ENCODE measurements at regions not wholly inside any gene's neighbourhood (a gene's known extent, or its start where the extent isn't known, plus 50 kb on each side); places are given as distances from the start of the nearest gene placed in this dataset.
"Not testable (repeated sequence)": the region's sequence is repeated elsewhere in the genome, so short reads cannot be mapped to it uniquely, and the experiment has no call there.

- Histone ChIP-seq H3K9ac (ENCODE audit: low read length) (no peak overlapping the region), H3K27ac (ENCODE audit: low read depth, low read length) (no peak overlapping the region), H3K9me3 (ENCODE audit: control insufficient read depth, insufficient read depth, low read depth, low read length) (no peaks in the 10 kb centered on the region), H3K4me1 (ENCODE audit: control insufficient read depth, insufficient read depth, low read length) (no peaks in the 10 kb centered on the region), H3K4me3 (ENCODE audit: low read depth, low read length) (no peak overlapping the region), H3K27me3 (ENCODE audit: control insufficient read depth, insufficient read depth, low read length) (no peaks in the 10 kb centered on the region), H3K36me3 (ENCODE audit: control insufficient read depth, insufficient read depth, low read length) (no peaks in the 10 kb centered on the region)
Measured at GRCh38 chr2:75310876-75311275, 111.6 kb upstream of the TACR1 start.

- H3K4me3 ChIP-seq (ENCODE audit: low read depth, low read length), result no peak overlapping the region
- H3K4me1 ChIP-seq (ENCODE audit: control insufficient read depth, insufficient read depth, low read length), result no peaks in the 10 kb centered on the region
- H3K9me3 ChIP-seq (ENCODE audit: control insufficient read depth, insufficient read depth, low read depth, low read length), result no peaks in the 10 kb centered on the region
- H3K27ac ChIP-seq (ENCODE audit: low read depth, low read length), result no peak overlapping the region
- H3K9ac ChIP-seq (ENCODE audit: low read length), result no peak overlapping the region
- no peaks in the 10 kb centered on the region for H3K27me3 ChIP-seq (ENCODE audit: control insufficient read depth, insufficient read depth, low read length)
- H3K36me3 ChIP-seq (ENCODE audit: control insufficient read depth, insufficient read depth, low read length), result no peaks in the 10 kb centered on the region
Measured at GRCh38 chr2:75309596-75310463, 110.5 kb upstream of the TACR1 start.

GRCh38 chr2:75303227-75303626 lies 103.9 kb upstream of the TACR1 start:
- no peaks in the 10 kb centered on the region for H3K36me3 ChIP-seq (ENCODE audit: control insufficient read depth, insufficient read depth, low read length)
- no peak overlapping the region for H3K27ac ChIP-seq (ENCODE audit: low read depth, low read length)
- H3K4me3 ChIP-seq (ENCODE audit: low read depth, low read length), result no peak overlapping the region
- no peak overlapping the region for H3K9ac ChIP-seq (ENCODE audit: low read length)
- no peaks in the 10 kb centered on the region for H3K4me1 ChIP-seq (ENCODE audit: control insufficient read depth, insufficient read depth, low read length)
- peaks cover 12% of the 10 kb centered on the region; the same call in 1 of the 2 replicates for H3K9me3 ChIP-seq (ENCODE audit: control insufficient read depth, insufficient read depth, low read depth, low read length)
- no peaks in the 10 kb centered on the region for H3K27me3 ChIP-seq (ENCODE audit: control insufficient read depth, insufficient read depth, low read length)

- H3K27ac ChIP-seq (ENCODE audit: low read depth, low read length), result no peak overlapping the region
- no peaks in the 10 kb centered on the region for H3K36me3 ChIP-seq (ENCODE audit: control insufficient read depth, insufficient read depth, low read length)
- no peaks in the 10 kb centered on the region for H3K9me3 ChIP-seq (ENCODE audit: control insufficient read depth, insufficient read depth, low read depth, low read length)
- H3K4me1 ChIP-seq (ENCODE audit: control insufficient read depth, insufficient read depth, low read length), result no peaks in the 10 kb centered on the region; the same call in 1 of the 2 replicates
- H3K27me3 ChIP-seq (ENCODE audit: control insufficient read depth, insufficient read depth, low read length), result no peaks in the 10 kb centered on the region
- no peak overlapping the region for H3K9ac ChIP-seq (ENCODE audit: low read length)
- H3K4me3 ChIP-seq (ENCODE audit: low read depth, low read length), result no peak overlapping the region
Measured at GRCh38 chr2:75294362-75294761, 95.0 kb upstream of the TACR1 start.

GRCh38 chr2:75292826-75293225 lies 93.5 kb upstream of the TACR1 start:
- Histone ChIP-seq H3K4me3 (ENCODE audit: low read depth, low read length) (no peak overlapping the region), H3K9me3 (ENCODE audit: control insufficient read depth, insufficient read depth, low read depth, low read length) (no peaks in the 10 kb centered on the region), H3K36me3 (ENCODE audit: control insufficient read depth, insufficient read depth, low read length) (no peaks in the 10 kb centered on the region), H3K27ac (ENCODE audit: low read depth, low read length) (no peak overlapping the region), H3K4me1 (ENCODE audit: control insufficient read depth, insufficient read depth, low read length) (no peaks in the 10 kb centered on the region; the same call in 1 of the 2 replicates), H3K9ac (ENCODE audit: low read length) (no peak overlapping the region), H3K27me3 (ENCODE audit: control insufficient read depth, insufficient read depth, low read length) (no peaks in the 10 kb centered on the region)

- no peaks in the 10 kb centered on the region; the same call in 1 of the 2 replicates for H3K4me1 ChIP-seq (ENCODE audit: control insufficient read depth, insufficient read depth, low read length)
- no peak overlapping the region for H3K27ac ChIP-seq (ENCODE audit: low read depth, low read length)
- H3K4me3 ChIP-seq (ENCODE audit: low read depth, low read length), result no peak overlapping the region
- no peaks in the 10 kb centered on the region for H3K9me3 ChIP-seq (ENCODE audit: control insufficient read depth, insufficient read depth, low read depth, low read length)
- H3K27me3 ChIP-seq (ENCODE audit: control insufficient read depth, insufficient read depth, low read length), result no peaks in the 10 kb centered on the region
- no peaks in the 10 kb centered on the region for H3K36me3 ChIP-seq (ENCODE audit: control insufficient read depth, insufficient read depth, low read length)
- no peak overlapping the region for H3K9ac ChIP-seq (ENCODE audit: low read length)
Measured at GRCh38 chr2:75290600-75291150, 91.4 kb upstream of the TACR1 start.

GRCh38 chr2:75289771-75290170 lies 90.5 kb upstream of the TACR1 start:
- H3K4me1 ChIP-seq (ENCODE audit: control insufficient read depth, insufficient read depth, low read length), result no peaks in the 10 kb centered on the region; the same call in 1 of the 2 replicates
- no peak overlapping the region for H3K9ac ChIP-seq (ENCODE audit: low read length)
- H3K36me3 ChIP-seq (ENCODE audit: control insufficient read depth, insufficient read depth, low read length), result no peaks in the 10 kb centered on the region
- no peak overlapping the region for H3K4me3 ChIP-seq (ENCODE audit: low read depth, low read length)
- H3K9me3 ChIP-seq (ENCODE audit: control insufficient read depth, insufficient read depth, low read depth, low read length), result no peaks in the 10 kb centered on the region
- H3K27me3 ChIP-seq (ENCODE audit: control insufficient read depth, insufficient read depth, low read length), result no peaks in the 10 kb centered on the region
- no peak overlapping the region for H3K27ac ChIP-seq (ENCODE audit: low read depth, low read length)

- not testable (repeated sequence) for H3K27me3 ChIP-seq (ENCODE audit: control insufficient read depth, insufficient read depth, low read length); H3K9ac ChIP-seq (ENCODE audit: low read length); H3K36me3 ChIP-seq (ENCODE audit: control insufficient read depth, insufficient read depth, low read length); H3K9me3 ChIP-seq (ENCODE audit: control insufficient read depth, insufficient read depth, low read depth, low read length); H3K4me1 ChIP-seq (ENCODE audit: control insufficient read depth, insufficient read depth, low read length); H3K27ac ChIP-seq (ENCODE audit: low read depth, low read length); H3K4me3 ChIP-seq (ENCODE audit: low read depth, low read length)
Measured at GRCh38 chr2:75289178-75289577, 89.9 kb upstream of the TACR1 start.

- H3K4me1 ChIP-seq (ENCODE audit: control insufficient read depth, insufficient read depth, low read length), result peaks cover 4% of the 10 kb centered on the region; the same call in 1 of the 2 replicates
- no peaks in the 10 kb centered on the region for H3K36me3 ChIP-seq (ENCODE audit: control insufficient read depth, insufficient read depth, low read length)
- H3K27ac ChIP-seq (ENCODE audit: low read depth, low read length), result no peak overlapping the region
- no peaks in the 10 kb centered on the region for H3K27me3 ChIP-seq (ENCODE audit: control insufficient read depth, insufficient read depth, low read length)
- H3K9ac ChIP-seq (ENCODE audit: low read length), result no peak overlapping the region
- H3K4me3 ChIP-seq (ENCODE audit: low read depth, low read length), result no peak overlapping the region
- H3K9me3 ChIP-seq (ENCODE audit: control insufficient read depth, insufficient read depth, low read depth, low read length), result no peaks in the 10 kb centered on the region
Measured at GRCh38 chr2:75288760-75289159, 89.4 kb upstream of the TACR1 start.

- no peak overlapping the region for H3K4me3 ChIP-seq (ENCODE audit: low read depth, low read length)
- no peak overlapping the region for H3K9ac ChIP-seq (ENCODE audit: low read length)
- H3K4me1 ChIP-seq (ENCODE audit: control insufficient read depth, insufficient read depth, low read length), result peaks cover 4% of the 10 kb centered on the region; the same call in 1 of the 2 replicates
- H3K9me3 ChIP-seq (ENCODE audit: control insufficient read depth, insufficient read depth, low read depth, low read length), result no peaks in the 10 kb centered on the region
- no peaks in the 10 kb centered on the region for H3K36me3 ChIP-seq (ENCODE audit: control insufficient read depth, insufficient read depth, low read length)
- no peaks in the 10 kb centered on the region for H3K27me3 ChIP-seq (ENCODE audit: control insufficient read depth, insufficient read depth, low read length)
- no peak overlapping the region for H3K27ac ChIP-seq (ENCODE audit: low read depth, low read length)
Measured at GRCh38 chr2:75287624-75288316, 88.5 kb upstream of the TACR1 start.

- H3K27ac ChIP-seq (ENCODE audit: low read depth, low read length), result no peak overlapping the region
- H3K27me3 ChIP-seq (ENCODE audit: control insufficient read depth, insufficient read depth, low read length), result no peaks in the 10 kb centered on the region
- no peak overlapping the region for H3K9ac ChIP-seq (ENCODE audit: low read length)
- H3K9me3 ChIP-seq (ENCODE audit: control insufficient read depth, insufficient read depth, low read depth, low read length), result no peaks in the 10 kb centered on the region
- H3K36me3 ChIP-seq (ENCODE audit: control insufficient read depth, insufficient read depth, low read length), result no peaks in the 10 kb centered on the region
- no peak overlapping the region for H3K4me3 ChIP-seq (ENCODE audit: low read depth, low read length)
- 0 out of 2 replicates have a peak, but pooled peaks cover 4% of the 10 kb centered on the region for H3K4me1 ChIP-seq (ENCODE audit: control insufficient read depth, insufficient read depth, low read length)
Measured at GRCh38 chr2:75284345-75284744, 85.0 kb upstream of the TACR1 start.

All from HUES6 (cell line).